ENCODE measurements at regions not wholly inside any gene's neighbourhood (a gene's known extent, or its start where the extent isn't known, plus 50 kb on each side); places are given as distances from the start of the nearest gene placed in this dataset.

DNA sequence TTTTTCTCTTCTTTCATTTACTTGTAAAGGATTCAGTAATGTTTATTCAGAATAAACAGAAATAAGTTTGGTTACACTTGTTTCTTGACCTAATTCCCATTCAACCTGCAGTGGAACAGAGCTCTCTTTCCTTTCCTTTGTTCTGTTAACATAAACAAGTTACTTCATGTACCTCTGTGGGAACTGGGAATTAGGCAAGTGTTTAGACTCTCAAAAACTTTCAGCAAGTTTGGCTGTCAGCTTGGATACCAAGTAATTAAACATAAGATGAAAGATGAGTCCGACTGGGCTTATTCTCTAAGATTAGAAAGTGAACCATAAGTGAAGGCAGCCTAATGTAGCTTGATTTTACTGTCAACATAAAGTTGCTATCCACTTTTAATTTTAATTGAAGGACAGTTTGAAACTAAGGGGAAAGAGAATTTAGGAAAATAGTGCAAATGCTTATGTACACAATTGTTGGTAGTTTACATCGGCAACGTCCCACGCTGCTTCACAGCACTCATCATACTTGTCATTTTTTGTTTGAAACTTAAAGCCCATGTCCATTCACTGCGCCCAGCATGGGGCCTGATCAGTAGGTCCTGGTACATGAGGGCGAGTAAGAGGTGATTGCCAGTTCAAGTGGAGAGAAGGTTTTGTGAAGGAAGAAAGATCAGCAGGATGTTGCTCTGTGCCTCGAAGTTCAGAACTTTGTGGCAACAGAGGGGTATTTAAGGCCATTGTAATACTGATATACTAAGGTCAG is 113.0 kb downstream of the PLEKHG1 start:
- TF ChIP-seq, protein P1, sequence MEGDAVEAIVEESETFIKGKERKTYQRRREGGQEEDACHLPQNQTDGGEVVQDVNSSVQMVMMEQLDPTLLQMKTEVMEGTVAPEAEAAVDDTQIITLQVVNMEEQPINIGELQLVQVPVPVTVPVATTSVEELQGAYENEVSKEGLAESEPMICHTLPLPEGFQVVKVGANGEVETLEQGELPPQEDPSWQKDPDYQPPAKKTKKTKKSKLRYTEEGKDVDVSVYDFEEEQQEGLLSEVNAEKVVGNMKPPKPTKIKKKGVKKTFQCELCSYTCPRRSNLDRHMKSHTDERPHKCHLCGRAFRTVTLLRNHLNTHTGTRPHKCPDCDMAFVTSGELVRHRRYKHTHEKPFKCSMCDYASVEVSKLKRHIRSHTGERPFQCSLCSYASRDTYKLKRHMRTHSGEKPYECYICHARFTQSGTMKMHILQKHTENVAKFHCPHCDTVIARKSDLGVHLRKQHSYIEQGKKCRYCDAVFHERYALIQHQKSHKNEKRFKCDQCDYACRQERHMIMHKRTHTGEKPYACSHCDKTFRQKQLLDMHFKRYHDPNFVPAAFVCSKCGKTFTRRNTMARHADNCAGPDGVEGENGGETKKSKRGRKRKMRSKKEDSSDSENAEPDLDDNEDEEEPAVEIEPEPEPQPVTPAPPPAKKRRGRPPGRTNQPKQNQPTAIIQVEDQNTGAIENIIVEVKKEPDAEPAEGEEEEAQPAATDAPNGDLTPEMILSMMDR (conservative IDR thresholded peaks at IDR 0.05): no peak
- no peak for TF ChIP-seq EZH2 (IDR thresholded peaks at IDR 0.05; ENCODE audit: low read depth)

All from PC-9 (cell line).